HG02885 (cell line): ENCODE measurements at regions not wholly inside any gene's neighbourhood (a gene's known extent, or its start where the extent isn't known, plus 50 kb on each side); places are given as distances from the start of the nearest gene placed in this dataset.

ENCODE experiments used
- ATAC-seq: cut with Tn5 transposase; IDR thresholded peaks from one replicate; pipeline ENCODE4 v1.9.1; 2021; ENCODE audit warnings: mild to moderate bottlenecking; ENCODE audit not compliant: unreplicated experiment, poor library complexity

- ATAC-seq: no peak
These were observed 584.6 kb downstream of the ANXA1 start for GRCh38 chr9:73736270-73736669.

GRCh38 chr9:73738741-73739530 is 587.3 kb downstream of the ANXA1 start:
- ATAC-seq: no peak

- no peak for ATAC-seq
These were observed 589.7 kb downstream of the ANXA1 start for GRCh38 chr9:73741316-73741715.

DNA sequence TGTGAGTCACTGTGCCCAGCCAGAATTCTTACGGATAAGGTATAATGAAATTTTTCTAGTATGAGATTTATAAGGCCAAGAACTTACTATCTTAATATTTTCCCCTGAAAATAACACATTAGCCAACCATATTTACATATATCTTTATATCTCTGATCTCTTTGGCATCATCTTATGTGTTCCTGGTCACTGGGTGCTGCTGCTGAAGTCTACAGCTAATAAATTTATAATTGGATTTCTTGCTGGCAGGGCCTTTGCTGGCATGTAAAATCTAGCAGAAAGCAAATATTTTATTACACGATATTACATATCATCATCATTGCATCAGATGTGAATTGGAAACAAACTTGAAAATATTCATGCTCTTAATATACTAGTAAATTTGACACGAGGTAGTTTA is 590.7 kb downstream of the ANXA1 start:
- ATAC-seq: no peak

DNA sequence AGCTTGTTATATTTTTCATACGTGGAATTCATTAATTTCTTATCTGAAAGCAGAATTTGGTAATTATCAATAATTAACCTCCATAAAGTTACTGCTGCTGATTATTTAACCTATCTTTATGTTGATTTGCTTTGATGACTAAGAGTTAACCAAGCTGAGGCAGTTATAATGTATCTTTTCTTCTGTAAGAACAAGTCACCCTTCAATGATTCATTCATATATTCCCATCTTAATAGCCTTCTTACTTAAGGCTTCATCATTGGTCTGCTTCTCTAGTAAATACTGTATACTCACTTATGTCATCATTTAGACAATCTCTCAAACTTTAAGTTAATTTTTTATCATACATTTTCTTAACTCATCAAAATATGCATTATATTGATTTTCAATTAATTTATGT is 592.2 kb downstream of the ANXA1 start:
- ATAC-seq: no peak

- ATAC-seq: no peak
These were observed 593.9 kb downstream of the ANXA1 start for GRCh38 chr9:73745598-73745997.

- ATAC-seq: no peak
These were observed 601.5 kb downstream of the ANXA1 start for GRCh38 chr9:73753171-73753570.

DNA sequence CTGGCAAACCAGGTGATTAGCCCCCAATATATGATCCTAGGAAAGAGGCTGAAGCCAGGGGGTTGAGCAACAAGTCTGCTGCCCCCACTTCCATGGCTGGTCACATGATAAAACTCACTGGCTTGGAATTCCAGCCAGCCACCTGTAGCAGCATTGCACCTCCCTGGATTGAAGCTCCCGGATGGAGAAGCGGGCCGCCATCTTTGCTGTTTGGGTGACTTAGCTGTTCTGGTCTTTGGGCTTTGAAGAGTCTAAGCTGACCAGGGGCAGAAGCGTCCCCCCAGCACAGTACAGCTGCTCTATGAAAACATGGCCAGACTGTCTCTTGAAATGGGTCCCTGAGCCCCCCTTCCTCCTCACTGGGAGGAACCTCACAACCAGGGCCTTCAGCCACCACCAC is 610.2 kb downstream of the ANXA1 start:
- no peak for ATAC-seq

DNA sequence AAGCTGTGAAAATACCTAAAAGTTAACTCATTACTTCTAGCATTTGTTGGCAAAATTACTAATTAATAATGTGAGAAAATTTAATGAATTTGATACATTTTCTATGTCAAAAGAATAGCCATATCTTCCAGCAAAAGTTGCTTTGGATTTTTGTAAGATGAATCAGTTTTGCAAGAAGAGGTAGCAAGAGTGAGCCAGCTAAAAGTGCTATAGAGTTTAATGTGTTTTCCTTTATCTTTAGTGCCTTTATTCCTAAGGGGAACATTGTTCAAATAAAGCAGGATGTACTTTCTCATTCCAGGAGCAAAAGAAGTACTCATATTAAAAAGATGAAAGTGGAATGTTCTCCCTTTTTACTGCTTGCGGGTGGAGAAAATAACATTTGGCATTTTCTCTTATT is 622.2 kb downstream of the ANXA1 start:
- ATAC-seq: no peak

- ATAC-seq: no peak
These were observed 624.1 kb downstream of the ANXA1 start for GRCh38 chr9:73775757-73776156.

DNA sequence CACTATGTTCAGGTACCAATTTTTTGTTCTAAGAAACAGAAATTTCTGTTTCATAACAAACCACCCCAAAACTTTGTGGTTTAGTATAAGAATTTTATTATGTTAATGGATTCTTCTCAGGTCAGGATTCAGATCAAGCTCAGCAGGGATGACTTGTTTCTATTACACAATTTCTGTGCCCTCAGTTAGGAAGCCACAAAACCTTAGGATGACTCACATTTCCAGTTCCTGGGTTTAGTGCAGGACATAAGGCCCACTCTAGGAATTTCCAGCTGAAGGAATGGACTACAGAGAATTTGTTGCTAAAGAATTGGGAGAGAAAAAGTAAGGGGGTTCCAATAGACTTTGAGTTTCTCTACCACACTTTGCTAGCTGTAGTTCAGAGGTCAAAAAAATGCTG is 629.3 kb downstream of the ANXA1 start:
- no peak for ATAC-seq

DNA sequence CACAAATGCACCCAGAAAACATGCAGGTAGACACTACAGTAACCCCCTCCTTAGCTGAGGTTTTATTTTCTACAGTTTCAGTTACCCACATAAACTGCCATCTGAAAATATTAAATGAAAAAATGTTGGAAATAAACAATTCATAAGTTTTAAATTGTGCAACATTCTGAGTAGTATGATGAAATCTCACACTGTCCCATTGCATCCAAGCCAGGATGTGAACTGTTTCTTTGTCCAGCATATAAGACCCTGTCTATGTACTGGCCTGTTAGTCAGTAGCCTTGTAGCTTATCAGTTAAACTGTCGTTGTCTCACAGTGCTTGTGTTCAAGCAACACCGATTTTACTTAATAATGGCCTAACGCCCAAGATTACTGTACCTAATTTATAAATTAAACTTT is 630.5 kb downstream of the ANXA1 start:
- ATAC-seq: no peak

DNA sequence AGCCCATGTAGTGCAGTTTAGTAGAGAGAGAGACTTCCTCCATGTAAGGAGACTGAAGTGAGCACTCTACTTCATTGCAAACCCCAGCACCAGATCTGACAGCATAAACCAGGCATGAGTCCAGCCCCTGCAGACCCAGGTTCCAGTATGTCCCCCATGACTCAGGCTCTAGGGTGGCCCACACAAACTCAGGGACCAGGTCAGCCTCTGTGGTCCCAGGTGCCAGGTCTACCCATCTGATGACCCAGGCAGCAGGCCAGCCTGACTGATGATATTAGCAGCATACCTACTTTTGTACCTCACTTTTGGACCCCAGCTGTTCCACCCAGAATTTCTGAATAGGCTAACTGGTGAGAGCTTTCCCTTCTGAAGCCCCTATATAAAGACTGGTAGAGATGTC is 647.8 kb downstream of the ANXA1 start:
- no peak for ATAC-seq

DNA sequence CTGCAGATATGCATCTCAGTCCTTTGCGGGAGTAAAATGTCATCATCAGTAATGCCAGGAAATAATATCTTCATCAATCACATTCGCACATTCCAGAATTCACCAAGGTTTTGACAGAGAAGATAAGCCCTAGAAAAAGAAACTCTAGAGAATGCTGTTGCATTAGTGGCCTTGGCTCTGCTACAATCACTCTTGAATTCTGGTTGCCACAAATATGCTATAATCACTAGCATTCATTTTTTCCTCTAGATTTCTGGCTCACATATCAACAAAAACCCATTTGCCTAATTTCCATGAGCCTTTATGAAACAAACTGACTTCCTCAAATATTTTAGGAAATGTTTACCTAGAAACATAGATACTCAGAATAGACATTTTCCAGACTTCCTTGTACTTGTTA is 653.4 kb downstream of the ANXA1 start:
- ATAC-seq: no peak

DNA sequence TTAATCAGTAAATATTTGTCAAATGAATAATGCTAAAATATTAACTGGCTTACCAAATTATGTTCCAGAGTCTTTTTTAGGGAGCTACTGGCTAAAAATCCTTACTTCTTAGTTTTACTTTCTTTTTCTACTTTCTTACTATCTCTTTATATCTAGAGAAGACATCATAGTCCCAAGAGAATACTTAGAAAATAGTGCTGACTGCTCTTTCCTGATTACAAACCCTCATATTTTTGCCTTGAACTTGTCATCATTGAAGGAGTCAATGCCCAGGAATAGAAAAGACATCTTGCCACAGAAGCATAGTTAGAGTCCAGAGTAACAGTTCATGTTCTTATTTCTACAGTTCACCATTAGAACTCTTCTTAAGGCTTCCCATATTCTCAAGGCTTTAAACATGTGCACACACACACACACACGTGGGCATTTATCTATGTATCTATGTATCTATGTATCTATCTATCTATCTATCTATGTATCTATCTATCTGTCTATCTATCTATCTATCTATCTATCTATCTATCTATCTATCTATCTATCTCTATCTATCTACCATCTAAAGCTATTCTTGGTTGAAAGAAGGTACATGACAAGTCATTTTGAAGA is 654.3 kb downstream of the ANXA1 start:
- no peak for ATAC-seq

DNA sequence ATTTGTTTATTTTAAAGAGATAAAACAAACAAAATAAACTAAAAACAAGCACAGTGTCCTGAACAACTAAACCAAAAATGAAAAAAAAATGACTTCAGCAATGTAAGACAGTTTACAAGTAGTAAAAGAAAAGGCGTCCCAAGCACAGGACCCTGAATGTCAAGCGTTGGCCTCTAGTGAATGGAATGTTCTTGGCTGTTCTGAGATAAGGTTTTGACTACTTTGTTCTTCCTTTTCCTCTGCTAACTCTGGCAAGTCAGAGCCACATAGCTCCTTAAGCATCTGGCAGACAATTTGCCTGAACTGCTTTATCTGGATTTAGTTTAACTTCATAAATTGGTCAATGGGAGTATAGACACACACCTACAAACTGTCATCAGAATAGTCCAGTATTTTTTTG is 655.2 kb downstream of the ANXA1 start:
- ATAC-seq: no peak

- ATAC-seq: no peak
These were observed 656.3 kb downstream of the ANXA1 start for GRCh38 chr9:73807952-73808351.

GRCh38 chr9:73810585-73811215 is 659.0 kb downstream of the ANXA1 start:
- ATAC-seq: no peak

DNA sequence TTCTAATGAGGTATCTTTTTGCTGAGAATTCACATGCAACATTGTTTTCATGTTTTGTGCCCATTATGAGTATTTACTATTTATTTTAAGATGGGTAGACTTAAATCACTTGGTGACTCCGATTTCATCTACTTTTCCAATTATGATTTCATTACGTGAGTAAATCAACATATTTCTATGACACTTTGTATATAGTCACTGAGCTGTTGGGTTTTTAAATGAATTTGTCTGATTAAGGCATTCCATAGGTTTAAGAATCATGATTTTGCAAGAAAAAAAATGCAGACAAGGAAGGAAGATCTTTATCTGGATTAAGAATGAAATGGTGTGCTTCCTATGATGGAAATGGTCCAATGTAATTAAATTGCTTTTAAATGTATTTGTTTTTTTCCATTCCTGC is 661.9 kb downstream of the ANXA1 start:
- ATAC-seq: no peak

DNA sequence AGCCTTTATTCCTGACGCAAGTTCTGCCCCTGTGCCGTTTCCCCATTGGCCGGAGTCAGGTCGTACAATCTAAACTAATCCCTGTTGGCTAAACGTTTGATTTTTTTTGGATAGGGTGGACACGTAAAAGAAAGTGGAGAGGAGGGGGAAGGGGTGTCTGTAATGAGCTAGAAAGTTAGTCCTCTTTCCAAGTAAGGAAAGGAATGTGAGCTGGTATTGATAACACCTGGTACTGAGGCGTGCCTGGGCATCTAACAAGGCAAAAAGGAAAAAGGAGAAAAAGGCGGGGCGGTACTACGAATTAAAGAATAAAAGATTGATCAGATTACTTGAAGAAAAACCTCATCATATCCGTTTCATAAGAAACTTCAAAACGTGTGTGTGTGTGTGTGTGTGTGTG is 665.2 kb downstream of the ANXA1 start:
- ATAC-seq: no peak

DNA sequence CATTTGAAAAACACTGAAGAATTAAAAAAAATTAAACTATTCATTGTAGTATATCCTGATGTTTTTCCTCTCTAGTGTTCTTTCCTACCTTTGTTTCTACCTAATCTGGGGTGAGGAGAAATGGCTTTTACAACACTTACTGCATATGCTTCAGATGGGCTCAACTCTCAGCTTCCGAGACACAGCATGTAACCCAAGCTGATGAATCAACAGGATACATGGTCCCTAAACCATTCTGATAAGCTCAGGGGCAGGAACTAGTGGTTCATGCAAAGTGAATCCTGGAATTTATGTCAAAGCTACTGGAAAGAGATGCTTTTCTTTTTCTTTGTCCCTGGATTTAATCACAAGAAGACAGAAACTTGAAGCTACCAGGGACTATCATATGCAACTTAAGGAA is 672.5 kb upstream of the RORB start:
- no peak for ATAC-seq

- ATAC-seq: no peak
These were observed 658.3 kb upstream of the RORB start for GRCh38 chr9:73838871-73839270.
